HG02642 (cell line): ENCODE measurements at regions not wholly inside any gene's neighbourhood (a gene's known extent, or its start where the extent isn't known, plus 50 kb on each side); places are given as distances from the start of the nearest gene placed in this dataset.

ENCODE experiments used
- ATAC-seq: cut with Tn5 transposase; IDR thresholded peaks from one replicate; pipeline ENCODE4 v1.9.1; 2021; ENCODE audit warnings: mild to moderate bottlenecking; ENCODE audit not compliant: unreplicated experiment, poor library complexity

DNA sequence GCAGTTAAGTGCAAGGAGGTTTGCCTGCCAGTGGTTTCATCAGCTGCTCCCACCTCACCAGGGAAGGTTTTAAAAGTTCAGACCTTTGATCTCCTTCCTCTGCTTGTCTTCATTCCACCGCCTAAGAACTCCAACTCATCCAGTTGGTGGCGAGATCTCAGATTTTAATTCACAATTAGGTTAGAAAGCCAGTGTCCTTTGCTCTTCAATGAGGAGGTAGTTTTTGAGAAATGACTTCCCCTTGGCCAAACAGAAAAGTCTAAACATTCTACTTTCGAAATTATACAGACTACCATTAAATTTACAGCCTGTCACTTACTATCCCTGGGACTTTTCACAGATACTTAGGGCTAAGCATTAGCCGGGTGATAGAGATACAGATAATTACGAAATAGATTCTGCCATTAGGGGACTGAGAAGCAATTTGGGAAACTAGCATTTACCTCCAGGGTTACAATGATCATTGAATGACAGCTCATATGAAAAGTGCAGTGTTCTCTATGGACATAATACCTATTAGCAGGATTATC is 513.4 kb upstream of the GHITM start:
- ATAC-seq = no peak

DNA sequence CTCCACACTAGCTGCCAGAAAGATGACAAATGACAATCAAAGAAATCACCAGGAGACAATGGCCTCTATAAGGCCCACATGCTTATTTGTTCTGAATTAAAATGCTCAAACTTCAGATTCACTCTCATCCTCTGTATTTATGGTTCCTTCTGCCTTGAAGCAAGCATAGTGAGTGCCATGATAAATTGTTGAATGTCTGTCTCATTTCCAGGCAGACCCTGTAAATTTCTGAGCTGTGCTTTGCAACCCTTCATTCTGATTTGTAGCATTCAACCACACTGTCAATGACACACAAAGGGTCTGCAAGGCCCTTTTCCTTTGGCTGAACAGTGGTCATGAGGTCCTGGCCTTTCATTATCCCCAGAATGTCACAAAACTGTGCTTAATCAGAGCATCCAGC is 506.6 kb upstream of the GHITM start:
- ATAC-seq = no peak

DNA sequence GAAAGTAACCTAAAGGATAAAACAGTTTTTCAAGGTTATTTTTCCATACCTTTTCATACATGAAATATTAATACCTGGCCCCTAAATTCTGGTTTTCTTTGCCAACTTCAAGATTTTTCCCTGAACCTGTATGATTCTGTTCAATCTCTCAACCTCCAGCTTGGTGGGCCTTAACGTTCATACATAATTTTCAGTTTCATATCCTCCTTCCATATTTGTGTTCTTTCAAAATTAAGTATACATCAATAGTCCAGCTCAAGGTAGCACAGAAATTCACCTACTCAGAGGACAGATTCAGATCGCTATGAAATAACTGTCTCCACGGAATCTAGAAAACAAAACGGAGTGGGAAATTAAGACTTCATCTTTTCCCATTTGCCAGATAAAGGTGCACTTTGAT is 505.8 kb upstream of the GHITM start:
- ATAC-seq = no peak

DNA sequence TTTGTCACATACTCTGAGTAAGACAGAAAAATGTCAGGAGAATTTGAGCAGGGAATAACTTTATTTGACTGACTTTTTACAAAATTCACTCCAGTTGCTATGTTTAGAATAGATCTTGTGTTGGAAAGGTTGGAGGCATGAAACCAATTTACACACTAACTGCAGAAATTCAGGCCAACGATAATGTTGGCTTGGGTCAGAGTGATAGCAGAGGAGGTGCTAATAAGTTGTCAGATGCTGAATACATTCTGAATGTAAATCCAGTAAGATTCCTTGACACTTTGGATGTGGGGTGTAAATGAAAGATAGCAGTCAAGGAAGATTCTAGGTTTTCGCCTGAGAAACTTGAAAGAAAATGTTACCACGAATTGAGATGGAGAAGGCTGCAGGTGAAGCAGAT is 502.5 kb upstream of the GHITM start:
- ATAC-seq = no peak

DNA sequence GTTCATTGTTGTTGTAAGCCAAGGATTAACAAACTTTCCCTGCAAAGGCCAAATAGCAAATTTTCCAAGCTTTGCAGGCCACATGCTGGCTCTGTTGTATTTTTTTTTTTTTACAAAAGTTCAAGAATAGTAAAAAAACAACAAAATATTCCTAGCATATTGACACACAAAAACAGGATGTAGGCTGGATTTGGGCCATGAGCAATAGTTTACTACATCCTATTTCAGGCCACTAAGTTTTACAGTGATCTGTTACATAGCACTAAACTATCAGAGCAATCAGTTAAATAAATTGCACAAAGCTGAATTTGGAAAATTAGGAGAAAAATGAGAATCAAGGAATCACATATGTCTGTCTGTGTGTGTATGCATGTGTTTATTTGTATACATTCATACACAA is 491.8 kb upstream of the GHITM start:
- ATAC-seq = no peak

DNA sequence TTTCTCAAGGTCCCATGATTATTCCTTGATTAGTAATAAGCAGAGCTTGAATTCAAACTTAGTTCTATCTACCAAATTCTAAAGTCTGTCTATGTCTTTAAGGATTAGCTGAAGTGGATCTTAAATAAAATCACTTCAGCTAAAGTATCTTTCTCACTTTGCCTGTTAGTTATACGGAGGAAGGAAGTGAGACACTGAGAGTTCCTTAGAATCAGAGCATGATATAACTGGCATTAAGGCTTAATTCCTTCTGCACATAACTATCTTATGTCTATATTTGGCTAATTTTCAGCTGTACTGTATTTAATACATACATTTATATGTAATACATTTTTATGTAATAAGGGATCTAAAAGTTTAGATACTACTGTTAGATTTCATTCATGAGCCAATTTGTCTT is 491.1 kb upstream of the GHITM start:
- ATAC-seq = no peak

DNA sequence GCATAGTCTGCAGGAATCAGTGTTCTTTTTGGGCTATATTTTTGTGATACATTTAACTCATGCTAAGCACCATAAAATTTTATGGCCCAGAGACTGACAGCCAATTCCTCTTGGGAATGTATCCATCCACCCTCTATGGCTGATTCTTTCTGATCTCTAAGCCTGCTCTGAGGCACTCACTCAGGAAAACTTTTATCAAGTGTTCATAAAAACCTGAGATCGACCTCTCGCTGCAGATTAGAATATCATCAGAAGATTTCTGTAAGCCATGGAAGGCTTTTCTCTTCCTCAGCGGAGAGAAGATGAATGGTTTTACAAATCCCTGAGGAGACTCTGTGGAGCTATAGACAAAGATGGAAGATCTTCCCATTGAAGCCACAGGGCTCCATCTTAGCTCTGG is 489.8 kb upstream of the GHITM start:
- no peak for ATAC-seq

DNA sequence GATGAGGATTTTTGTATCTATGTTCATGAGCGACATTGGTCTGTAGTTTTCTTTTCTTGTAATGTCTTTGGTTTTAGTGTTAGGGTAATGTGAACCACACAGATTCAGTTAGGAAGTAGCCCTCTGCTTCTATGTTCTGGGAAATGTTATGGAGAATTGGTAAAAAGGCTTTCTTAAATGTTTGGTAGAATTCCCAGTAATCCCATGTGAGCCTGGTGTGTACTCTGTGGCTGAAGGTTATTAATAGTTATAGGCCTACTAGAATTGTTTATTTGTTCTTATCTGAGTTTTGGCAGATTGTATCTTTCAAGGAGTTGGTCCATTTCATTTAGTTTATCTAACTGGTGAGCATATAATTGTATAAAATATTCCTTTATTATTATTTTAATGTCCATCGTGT is 484.6 kb upstream of the GHITM start:
- no peak for ATAC-seq

DNA sequence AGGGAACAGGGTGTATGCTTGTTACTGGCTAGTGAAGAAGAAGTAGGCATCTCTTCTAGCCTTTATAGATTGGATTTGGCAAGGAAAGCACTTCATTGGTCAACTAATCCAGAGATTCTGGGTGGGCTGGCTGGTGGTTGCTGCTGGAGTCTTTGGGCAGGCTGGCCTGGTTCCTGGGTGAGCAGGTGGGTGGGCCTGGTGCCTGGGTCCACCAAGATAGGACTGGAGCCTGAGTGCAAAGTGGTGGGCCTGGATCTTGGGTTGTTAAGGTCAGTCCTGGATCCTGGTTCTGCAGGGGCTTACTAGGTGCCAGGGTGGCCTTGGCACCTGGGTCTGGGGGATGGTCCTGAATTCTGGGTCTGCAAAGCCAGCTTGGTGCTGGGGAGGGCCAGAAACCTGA is 482.4 kb upstream of the GHITM start:
- no peak for ATAC-seq

DNA sequence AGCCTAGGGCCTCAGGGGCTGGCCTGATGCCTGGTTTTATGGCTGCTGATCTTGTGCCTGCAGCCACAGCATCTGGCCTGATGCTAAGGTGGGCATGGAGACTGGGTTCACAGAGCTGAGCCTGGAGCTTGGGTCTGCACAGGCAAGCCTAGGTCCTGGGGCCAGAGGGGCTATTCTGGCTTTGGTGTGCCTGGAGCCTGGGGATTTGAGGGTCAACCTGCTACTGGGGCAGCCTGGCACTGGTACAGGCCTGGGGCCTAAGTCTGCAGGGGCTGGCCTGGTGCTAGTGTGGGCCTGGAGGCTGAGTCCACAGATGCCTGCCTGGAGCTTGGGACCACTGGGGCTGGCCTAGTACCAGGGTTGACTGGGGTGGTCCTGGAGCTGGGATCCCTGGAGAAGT is 481.8 kb upstream of the GHITM start:
- ATAC-seq = no peak

DNA sequence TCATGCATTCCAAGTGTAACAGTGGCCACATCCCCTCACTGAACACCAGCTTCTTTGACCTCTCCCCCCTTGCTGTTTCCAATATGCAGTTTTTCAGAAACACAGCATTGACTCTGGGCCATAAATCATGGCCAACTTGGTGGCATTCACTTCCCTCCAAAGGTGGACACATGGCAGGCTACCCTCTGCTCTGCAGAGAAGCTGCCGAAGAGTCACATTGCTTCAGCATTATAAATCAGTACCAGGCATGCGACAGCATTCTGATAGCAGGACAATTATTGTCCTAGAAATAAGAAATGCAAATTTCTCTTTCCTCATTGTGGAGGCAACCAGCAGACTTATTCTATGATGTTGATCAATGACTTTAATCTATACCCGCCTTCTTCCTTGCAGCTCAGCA is 475.4 kb upstream of the GHITM start:
- ATAC-seq = no peak

DNA sequence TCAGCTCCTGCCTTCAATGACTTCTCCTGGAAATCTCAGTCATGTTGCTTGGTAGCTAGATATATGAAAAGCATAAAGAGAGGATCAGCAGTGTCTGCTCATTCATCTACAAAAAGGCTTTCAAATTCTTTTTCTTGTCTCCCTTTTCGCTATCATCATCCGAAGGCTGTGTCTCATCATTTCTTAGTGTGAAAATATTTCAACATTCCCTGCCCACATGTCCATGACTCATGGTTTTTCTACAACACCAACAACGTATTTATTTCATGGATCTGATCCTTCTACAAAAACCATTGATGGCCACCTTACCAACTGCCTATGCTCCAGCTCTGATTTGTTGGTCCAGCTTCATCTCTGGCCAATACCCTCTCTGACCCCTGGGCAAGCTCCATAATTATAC is 472.5 kb upstream of the GHITM start:
- no peak for ATAC-seq

DNA sequence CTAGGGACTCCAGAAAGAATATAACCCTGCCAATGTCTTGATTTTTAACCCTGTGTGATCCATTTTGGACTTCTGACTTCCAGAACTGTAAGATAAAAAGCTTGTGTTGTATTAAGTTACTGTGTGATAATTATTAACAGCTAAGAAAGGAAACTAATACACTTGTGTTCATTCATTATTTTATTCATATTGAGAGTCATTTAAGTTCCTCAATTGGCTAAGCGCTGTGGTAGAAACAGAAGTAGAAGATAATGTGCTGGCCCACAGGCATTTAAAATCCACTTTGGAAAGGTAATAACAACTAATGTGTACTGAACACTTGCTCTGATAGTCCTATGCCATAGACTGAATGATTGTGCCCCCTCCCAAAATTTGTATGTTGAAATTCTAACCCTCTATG is 471.7 kb upstream of the GHITM start:
- no peak for ATAC-seq

DNA sequence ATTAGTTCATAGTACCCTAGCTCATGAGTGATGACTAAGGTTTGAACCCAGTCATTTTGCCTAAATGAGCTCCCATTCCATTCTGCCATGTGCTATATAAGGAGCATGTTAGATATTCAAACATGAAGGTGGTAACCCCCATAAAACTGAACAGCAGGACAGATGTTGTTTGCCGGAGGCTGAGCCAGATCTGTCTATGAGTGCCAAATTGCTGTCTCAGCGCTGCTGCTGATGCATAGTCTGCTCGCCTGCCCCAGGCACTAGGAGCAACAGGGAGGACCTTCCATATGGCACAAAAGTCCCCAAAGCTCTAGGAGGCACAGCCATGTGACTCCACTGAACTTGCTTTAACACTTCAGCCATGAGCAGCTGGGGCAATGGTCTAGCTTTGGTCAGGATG is 466.0 kb upstream of the GHITM start:
- no peak for ATAC-seq

DNA sequence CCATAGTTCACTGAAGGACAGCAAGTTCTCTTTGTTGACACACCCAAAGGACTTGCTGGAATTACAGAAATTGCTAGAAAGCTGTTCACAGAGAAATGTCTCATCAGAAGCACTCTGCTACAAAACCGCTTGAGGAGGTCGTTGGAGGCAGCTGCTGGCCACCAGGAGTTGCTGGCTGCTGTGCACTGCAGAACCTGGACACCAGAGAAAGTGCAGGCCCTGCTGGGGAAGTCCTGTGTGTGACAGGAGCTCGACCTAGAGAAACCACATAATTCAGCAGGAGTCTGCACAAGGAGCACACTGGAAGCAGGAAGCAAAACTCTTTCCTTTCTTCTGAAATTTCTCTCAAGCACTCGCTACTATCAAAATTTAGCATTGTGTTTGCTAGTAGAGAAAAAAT is 461.5 kb upstream of the GHITM start:
- no peak for ATAC-seq

DNA sequence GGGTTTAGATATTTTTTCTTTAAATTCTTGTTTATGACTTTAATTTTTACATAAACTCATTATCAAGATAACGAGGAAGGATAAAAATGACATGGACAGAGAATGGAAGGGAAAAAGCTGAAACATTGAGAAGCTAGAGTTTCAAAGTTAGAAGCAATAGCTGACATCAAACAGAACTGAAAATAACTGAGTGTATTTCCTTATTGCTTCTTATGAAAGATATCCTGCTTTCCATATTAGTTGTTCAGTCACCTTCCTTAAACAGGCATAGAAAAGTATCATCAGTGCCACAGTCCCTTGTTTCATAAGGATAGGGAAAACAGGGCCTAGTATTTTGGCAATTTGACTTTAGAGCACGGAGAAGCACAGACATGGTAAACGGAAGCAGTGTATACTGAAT is 460.5 kb upstream of the GHITM start:
- no peak for ATAC-seq

DNA sequence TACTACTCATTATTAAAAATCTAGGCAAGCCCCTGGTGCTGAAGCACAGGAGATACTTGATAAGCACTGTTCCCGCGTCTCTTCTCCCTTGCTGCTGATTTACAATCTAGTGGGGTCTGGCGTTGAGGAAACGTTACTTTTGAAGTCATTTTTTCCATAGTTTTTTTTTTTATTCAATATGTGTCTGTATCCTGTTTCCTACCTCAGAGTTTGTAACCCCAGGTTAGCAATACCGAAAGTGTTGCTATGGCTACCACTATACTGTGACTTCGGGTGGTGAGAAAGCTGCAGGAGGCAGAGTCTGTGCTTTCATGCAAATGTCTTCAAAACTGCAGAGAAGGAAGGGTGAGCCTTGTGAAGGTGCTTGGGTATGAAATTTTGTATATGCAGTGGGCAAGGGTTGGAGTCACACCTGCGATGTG is 458.8 kb upstream of the GHITM start:
- peak; percentile 97 for ATAC-seq

DNA sequence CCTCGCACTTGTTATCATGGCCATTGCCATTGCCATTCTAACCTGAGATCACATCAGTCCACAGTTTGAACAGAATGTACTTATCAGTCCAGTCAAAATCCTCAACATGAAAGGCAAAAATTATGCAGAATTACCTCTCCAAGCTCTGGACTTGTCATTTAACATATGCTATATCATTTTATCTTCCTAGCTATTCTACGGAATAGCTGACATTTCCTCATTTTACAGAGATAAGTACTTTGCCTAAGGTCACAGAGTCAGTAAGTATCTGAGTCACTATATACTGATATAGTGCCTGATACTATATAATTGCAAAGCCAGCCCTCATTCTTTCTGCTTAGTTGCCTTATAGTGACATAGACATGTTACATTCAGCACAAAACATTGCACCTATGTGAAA is 456.9 kb upstream of the GHITM start:
- no peak for ATAC-seq

DNA sequence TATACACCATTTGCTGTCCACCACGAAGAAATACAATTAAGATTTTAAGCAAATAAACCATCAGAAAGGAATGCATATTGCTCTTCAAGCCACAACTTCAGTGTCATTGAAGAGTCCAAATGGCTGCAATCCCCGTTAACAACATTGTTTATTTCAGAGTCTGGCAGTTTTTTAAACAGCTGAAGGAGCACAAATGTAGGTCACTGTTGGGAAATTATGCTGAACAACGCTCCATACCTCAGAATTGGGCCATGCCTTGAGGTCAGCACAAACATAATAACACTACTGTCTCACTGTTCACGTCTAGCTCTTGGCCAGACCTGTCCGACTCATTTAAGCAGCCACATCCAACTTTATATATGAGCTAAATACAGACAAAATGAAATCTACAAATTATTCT is 453.9 kb upstream of the GHITM start:
- ATAC-seq = no peak

DNA sequence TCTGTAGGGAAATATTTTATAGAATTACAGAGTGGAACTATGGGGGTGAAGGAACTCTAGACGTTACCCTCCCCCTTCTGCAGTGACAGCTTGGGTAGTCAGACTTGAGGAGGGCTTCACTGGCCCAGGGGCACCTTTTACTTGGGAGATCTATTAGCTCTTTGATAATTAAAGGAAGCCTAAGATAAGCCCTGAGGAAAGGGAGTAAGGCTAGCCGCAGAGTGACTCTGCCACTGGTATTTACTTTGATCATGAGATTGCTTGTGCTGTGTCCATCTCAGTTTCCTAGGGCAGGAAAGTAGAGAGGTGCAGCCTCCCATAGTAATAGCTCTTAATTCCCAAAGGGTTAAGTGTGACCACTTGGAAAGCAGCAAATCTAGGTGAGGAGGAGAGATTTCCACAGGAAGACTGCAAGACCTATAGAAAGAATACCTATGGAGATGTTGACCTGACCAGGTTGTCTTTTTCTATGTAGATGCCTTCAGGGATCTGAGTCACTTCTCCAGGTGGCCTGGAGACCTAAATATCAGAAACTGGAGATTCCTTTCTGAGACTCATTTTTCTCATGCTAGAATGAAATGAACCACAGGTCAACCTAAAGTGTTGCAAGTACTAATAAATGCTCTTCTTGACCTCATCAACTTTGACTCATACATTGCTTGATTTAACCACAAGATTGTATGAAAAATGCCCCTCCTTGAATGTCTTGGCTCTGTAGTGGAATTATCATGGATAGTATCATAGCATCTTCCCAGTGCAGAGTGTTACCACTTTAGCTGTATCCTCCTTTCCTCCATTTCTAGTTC is 447.3 kb upstream of the GHITM start:
- ATAC-seq = no peak

DNA sequence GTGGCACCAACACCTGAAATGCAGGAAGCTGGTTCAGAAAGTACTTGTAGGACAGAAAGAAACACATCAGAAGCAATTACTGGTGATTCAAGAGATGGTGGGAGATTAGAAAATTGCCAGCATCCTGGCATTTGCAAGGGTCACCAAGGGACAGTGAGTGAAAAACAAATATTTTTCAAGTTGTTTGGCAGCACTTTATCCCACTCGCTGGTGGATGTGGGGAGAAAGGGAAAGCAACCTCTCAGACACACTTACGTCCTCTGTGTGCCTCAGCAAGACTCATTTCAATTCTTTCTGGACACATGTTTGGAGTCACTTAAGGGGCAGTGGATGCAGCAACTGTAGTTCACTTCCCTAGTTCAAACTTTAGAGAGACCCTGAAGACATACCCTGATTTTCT is 440.4 kb upstream of the GHITM start:
- ATAC-seq = no peak

DNA sequence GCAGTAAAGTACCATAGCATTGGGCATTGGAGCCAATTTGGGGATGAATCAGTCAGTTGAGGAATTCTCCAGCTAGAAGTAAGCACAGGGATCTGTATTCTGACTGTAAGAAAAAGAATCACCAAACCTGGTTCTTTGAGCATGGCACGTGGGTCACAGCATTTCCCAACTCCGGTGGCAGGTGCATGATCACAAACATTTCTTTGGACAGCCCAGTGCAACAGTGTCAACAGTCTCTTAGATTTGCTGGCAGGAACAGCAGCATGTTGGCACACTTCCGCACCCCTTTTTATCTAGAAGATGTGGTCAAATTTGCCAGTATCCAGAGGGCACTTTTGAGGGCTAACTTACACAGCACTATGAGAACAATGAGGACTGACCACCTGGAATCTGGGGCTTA is 437.5 kb upstream of the GHITM start:
- no peak for ATAC-seq
